ENCODE measurements at regions not wholly inside any gene's neighbourhood (a gene's known extent, or its start where the extent isn't known, plus 50 kb on each side); places are given as distances from the start of the nearest gene placed in this dataset.
"Not testable (repeated sequence)": the region's sequence is repeated elsewhere in the genome, so short reads cannot be mapped to it uniquely, and the experiment has no call there.

DNA sequence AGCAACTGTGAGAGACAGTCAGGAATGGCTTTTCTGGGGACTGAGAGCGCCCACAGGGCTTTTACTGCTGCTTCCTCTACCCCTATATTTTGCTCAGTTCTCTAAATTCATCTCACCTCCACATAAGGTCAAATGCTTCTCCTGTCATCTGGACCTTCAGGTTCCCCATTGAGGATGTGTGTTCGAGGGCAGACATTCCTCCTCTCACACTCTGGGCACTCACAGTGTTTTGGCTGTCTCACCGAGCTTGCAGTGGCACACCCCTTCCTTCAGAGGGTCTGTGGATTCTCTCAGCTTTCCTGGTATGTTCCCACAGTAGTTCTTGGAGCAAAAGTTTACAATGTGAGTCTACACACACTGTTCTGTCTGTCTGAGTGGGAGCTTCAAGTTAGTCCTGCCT is 127.8 kb upstream of the GLRA1 start:
- no peak for TF ChIP-seq POLR2A (IDR thresholded peaks at IDR 0.05; ENCODE audit: low read length)
- no peak for TF ChIP-seq GATA1 (IDR thresholded peaks at IDR 0.05; ENCODE audit: low read depth, low read length)
- DNase-seq = no peak

DNA sequence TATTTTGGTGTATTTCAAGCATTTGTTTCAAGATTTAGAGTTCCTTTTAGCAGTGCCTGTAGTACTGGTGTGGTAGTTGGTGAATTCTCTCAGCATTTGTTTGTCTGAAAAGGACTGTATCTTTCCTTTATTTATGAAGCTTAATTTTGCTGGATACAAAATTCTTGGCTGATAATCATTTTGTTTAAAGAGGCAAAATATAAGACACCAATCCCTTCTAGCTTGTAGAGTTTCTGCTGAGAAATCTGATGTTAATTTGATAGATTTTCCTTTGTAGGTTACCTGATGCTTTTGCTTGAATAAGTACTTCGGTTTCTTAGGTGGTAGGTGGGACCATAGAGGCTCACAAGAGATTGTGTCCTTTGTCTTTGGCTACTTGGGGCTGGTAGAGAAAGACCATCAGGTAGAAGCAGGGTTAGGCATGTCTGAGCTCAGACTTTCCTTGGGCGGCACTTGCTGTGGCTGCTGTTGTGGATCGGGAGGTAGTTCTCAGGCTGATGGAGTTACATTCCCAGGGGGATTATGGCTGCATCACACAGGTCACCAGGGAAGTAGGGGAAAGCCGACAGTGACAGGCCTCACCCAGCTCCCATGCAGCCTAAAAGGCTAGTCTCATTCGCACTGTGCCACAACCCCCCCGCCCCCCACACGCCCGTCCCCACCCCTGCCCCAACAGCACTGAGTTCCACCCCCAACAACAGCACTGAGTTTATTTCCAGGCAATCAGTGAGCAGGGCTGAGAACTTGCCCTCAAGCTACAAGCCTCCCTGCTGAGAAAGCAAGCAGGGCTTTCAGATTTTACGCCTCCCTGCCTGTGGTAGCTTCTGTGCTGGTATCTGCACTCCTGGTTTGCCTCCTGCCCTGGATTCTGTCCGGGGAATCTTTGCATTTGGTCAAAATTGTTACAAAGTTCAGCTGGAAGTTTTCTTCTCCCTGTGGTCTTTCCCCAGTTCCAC is 127.1 kb upstream of the GLRA1 start:
- DNase-seq = no peak
- TF ChIP-seq GATA1 (IDR thresholded peaks at IDR 0.05; ENCODE audit: low read depth, low read length) (no peak), POLR2A (IDR thresholded peaks at IDR 0.05; ENCODE audit: low read length) (no peak)

DNA sequence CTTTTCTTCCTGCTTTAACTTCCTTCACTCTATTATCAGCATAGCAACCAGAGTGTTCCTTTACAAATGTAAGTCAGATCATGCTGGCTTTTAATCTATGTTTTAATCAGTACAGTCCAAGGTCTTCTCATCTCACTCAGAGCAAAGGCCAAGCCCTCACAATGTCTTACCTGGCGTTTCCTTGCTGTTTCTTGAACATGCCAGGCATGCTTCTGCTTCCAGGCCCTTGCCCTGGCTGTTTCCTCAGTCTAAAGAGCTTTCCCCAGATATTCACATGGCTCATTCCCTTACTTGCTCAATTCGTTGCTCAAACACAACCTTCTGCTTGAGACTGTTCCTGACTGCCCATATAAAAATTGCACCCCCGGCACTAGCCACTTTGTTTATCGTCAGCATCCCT is 121.7 kb upstream of the GLRA1 start:
- no peak for TF ChIP-seq POLR2A (IDR thresholded peaks at IDR 0.05; ENCODE audit: low read length)
- no peak for TF ChIP-seq GATA1 (IDR thresholded peaks at IDR 0.05; ENCODE audit: low read depth, low read length)
- DNase-seq = no peak

DNA sequence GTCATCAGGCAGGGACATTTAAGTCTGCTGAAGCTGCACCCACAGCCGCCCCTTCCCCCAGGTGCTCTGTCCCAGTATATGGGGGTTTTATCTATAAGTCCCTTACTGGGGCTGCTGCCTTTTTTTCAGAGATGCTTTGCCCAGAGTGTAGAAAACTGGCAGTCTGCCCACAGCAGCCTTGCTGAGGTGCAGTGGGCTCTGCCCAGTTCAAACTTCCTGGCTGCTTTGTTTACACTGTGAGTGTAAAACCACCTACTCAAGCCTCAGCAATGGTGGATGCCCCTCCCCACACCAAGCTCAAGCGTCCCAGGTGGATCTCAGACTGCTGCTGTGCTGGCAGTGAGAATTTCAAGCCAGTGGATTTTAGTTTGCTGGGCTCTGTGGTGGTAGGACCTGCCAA is 114.2 kb upstream of the GLRA1 start:
- DNase-seq = not testable (repeated sequence)

DNA sequence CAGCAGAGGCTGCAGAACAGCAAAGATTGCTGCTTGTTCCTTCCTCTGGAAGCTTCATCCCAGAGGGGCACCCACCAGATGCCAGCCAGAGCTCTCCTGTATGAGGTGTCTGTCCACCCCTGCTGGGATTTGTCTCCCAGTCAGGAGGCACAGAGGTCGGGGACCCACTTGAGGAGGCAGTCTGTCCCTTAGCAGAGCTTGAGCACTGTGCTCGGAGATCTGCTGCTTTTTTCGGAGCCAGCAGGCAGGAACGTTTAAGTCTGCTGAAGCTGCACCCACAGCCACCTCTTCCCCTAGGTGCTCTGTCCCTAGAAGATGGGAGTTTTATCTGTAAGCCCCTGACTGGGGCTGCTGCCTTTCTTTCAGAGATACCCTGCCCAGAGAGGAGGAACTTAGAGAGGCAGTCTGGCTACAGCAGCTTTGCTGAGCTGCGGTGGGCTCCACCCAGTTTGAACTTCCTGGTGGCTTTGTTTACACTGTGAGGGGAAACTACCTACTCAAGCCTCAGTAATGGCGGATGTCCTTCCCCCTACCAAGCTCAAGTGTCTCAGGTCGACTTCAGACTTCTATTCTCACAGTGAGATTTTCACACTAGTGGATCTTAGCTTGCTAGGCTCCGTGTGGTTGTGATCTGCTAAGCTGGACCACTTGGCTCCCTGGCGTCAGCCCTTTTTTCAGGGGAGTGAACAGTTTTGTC is 101.8 kb upstream of the GLRA1 start:
- DNase-seq = not testable (repeated sequence)

DNA sequence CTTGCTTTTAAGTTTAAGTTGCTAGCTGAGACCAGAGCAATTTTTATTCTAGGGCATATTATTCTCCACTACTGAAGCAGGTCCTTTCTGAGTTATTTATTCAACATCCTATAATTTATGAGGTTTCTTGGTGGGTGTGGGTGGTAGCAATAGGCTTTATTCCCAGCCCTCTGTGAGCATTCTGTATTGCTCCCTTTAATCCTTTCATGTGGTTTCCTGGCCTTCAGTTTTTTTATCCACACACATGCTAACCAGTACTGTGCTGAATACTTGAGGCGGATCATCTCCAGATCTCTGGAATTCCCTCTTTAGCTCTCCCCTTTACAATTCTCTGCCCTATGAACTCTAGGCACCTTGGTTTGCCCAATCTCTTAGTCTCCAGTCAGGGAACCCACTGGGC is 91.8 kb upstream of the GLRA1 start:
- TF ChIP-seq POLR2A (IDR thresholded peaks at IDR 0.05; ENCODE audit: low read length) = no peak
- TF ChIP-seq GATA1 (IDR thresholded peaks at IDR 0.05; ENCODE audit: low read depth, low read length) = no peak

DNA sequence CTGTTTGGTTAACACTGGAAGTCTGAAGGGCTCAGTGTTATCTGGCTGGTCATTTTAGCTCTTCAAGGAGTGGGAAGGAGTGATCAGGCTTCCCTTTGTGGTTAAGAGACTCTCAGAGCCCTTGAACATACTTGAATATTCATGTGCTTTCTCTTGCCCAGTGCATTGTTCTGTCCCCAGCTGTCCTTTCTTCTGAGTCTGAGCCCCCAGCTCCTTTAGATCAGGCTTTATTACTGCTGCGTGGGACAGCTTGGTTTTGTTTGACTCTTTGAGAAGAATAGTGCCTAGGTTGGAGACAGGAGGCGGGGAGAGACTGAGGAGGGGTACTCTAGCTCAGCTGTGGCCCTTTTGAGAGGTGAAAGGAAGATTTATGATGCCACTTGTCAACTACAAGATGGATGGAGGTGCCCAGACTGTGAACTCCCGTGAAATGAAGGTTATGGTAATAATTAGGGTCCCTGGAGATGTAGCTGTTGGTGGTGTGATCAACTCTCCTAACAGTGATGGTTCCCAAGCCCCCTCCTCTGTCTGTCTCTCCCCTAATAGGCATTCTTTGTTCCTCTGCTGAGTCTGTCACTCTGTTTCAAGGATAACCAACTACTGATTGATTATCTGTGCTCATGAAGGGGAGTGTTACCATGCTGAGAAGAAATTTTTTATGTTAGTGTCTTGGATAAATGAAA is 83.1 kb upstream of the GLRA1 start:
- no peak for DNase-seq
- TF ChIP-seq POLR2A (IDR thresholded peaks at IDR 0.05; ENCODE audit: low read length) (no peak), GATA1 (IDR thresholded peaks at IDR 0.05; ENCODE audit: low read depth, low read length) (no peak)

More for the DNA sequence above, 91.8 kb upstream of the GLRA1 start:
- no peak for DNase-seq

DNA sequence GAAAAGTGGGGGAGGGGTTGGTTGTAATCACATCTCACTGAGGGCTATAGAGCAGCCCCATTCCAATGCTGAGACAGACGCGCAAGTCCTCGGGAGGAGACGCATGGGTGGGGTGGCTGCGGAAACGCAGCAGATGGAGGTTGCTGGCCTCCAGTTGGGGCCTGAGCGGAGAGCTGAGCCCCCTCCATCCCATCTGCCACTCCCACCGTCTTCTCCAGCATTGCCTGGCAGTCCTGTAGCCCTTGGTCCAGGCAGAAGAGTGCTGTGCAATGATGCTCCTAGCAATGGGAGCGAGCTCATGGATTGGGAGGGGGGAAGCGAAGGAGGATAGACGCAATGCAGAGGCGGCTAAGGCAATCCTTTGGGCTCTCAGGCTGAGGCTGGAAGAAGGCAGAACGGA is 79.4 kb upstream of the GLRA1 start:
- TF ChIP-seq GATA1 (IDR thresholded peaks at IDR 0.05; ENCODE audit: low read depth, low read length) (no peak), POLR2A (IDR thresholded peaks at IDR 0.05; ENCODE audit: low read length) (no peak)
- no peak for DNase-seq

All from erythroblast (primary cell).